Stimulated activated naive CD4-positive, alpha-beta T cell treated with Interleukin-2 at 50 U/mL for 16 hours (primary cell): ENCODE measurements at regions not wholly inside any gene's neighbourhood (a gene's known extent, or its start where the extent isn't known, plus 50 kb on each side); places are given as distances from the start of the nearest gene placed in this dataset.
"Not testable (repeated sequence)": the region's sequence is repeated elsewhere in the genome, so short reads cannot be mapped to it uniquely, and the experiment has no call there.

Experiments used
- DNase-seq: peaks from one replicate; lab custom pipeline; 2025; lab: John Stamatoyannopoulos, UW

DNA sequence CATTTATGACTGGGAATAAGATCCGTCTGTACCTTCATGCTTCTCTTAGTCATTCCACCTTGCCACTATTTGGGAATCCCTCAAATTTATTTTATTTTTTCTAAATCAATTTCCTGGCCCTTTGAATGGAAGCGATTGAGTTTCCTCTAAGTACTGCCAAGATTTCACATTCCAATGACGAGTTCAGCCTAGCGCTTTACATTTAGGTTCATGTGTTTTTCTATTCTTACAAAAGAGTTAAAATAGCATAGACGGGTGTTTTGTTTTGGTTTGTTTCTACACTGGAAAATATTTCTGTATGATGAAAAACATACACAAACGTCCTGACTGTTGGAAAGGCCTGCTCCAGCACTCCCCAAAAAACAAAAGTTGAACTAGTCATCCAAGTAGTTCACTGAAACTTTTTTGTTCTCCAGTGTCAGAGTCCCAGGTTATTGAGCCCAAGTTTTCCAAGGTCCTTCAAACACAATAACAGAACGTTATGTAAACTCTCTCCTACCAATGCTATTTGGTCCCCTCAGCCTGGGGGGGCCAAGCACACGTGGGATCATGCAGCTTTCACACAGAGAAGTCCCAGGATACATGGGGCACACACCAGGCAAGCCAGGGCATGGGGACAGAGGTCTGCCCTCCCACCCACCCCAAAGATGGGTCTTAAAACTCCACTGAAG is 74.8 kb upstream of the FOXN3 start:
- no peak for DNase-seq

DNA sequence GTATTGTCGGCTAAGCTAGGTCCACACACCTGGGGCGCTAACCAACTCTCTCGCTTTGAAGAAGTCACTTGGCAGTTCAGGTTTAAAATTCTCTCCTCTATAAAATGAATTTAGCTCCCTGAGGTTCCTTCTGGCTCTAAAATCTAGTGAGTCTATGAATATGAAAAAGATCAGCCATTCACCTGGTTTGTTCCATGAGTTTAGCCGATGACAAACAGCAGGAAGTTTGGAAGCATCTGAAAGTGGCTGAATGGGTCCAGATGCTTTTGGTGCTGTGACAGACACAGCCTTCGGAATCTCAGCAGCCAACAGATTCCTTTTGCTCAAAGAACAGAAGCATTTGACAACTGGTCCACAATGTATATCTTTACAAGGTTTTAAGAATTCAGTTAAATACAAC is 73.4 kb upstream of the FOXN3 start:
- DNase-seq = no peak

DNA sequence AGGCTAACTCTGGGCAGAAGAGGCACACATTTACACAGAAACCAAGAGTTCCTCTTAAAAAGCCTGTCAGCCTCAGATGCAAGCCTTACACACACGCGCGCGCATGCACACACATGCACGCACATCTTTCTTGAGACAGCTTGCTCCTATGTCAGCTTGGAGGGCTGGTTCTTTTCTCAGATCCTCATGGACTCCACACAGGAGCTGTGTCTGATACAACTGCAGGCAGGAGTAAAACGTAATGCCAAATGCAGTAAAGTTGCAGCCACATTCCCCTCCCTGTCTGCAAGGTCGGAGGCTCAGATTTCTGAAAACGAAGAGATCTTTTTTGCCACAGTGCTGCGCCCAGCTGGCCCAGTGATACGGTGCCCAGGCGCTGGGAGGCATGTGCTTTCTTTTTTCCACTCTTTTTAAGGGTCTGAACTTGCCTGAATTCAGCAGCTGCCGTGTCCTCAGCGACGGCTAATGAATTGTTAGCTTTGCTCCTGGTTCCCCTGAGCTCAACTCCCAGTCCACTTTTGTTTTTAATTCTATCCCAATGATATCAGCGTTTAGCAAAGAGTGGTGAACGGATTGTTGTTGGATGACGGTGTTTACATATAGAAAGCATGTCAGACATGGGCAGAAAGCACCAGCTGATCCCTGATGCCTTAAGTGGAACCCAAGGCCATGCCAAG is 72.9 kb upstream of the FOXN3 start:
- no peak for DNase-seq

DNA sequence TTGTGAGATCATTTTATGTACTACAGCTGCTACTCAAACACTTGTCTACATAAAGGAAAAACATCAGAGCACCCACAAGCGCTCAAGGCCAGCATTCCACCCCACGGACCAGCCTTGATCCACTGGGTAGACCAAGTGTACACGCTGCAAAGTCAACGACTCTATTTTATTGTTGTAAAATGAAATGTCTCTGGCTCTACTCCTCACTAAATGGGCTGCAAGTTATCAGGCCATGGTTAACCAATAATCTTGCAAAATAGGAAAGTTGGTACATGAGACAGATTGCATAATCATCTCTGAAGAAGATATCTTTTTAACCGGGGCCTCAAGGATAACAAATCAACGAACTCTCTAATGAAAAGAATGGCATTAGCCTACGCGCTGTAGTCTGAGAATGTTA is 69.9 kb upstream of the FOXN3 start:
- no peak for DNase-seq

DNA sequence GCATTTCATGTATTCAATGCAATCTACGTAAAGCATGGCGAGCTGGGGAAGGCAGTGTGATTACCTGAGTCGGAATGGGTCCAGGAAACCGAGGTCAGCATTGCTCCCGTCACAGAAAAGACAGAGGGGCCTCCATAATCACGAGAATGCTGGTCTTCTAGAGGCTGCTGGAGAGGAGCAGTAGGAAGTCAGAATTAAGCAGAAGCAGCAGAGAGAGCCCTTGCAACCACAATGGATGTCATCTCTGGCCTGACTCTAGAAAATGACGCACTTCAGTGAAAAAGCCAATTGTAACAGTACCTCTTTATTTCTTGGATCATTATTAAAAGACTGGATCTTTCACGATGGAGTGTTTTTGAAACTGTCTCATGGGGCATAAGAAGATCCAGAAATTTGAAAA is 69.5 kb upstream of the FOXN3 start:
- DNase-seq = no peak

DNA sequence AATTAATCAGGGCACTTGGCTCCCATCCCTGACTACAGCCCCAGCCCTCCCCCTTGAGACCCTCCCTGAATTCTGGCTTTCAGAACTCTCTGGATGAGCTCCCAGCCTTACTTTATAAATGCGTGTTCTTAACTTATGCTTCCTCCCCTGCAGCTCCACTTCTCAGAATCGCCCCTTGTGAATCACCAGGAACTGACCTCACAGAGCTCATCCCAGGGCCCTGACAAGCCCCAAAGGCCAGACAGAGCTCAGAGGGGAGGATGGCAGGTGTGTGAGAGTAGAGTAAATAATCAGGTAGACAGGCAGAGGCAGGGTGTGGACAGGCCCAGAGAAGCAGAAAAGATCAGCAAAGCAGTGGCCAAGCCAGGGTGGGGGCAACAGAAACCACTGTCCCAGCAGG is 68.2 kb upstream of the FOXN3 start:
- no peak for DNase-seq

DNA sequence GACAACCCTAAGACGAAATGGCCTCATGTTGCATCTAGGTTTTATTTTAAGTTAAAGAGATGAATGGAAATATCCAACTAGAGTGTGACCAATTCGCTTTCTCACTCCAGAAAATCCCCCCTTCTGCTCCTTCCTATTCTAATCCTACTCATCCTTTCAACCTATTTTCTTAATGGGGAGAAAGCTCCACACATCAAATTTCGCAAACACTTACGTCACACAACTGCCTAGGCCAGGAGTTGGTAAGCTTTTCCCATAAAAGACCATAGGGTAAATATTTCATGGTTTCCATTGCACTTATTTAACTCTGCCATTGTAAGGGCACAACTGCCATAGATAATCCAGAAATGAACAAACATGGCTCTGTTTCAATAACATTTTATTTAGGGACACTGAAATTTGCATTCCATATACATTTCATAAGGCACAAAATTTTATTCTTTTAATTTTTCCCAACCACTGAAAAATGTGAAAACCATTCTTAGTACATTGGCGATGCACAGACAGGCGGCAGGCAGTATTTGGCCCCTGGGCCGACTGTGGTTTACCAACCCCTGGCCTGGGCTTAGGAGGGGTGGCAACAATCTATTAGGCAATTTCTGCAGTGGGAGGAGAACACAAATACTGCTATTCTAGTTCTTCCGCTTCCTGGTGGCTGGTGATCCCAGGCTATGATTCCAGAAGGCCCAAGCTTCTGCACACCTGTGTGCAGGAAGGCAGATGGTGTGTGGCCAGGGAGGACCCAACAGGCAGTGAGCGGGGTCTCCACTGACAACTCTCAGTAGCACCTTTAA is 67.2 kb upstream of the FOXN3 start:
- no peak for DNase-seq

DNA sequence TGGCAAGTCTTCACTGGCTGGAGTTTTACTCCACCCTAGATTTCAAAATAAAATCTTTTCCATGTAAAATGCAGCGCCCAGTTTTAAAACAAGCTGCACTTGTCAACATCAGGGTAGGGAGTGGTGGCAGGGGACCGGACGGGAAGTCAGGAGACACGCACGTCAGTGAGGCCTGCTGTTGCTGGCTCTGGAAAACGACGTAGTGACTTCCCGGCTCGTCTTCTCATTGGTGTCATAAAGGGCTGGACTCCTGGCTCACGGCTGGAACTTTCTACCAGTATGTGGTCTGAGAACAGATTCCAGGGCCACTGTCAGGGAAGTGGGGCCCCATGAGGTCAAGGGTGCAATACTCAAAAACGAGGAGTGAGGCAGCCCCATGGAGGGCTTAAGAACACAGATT is 64.2 kb upstream of the FOXN3 start:
- DNase-seq = no peak

DNA sequence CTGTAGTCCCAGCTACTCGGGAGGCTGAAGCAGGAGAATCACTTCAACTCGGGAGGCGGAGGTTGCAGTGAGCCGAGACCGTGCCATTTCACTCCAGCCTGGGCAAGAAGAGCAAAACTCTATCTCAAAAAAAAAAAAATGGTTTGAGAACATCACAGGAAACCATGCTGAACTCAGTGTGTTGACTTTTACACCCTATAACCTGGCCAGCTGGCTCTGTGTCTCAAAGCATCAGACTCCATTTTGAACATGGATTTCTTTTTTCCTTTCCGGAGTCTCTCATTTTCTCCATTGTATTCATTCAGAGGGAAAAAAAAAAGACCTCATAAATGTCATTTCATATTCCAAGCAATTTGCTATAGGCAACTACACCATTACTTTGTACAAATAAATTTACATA is 63.2 kb upstream of the FOXN3 start:
- no peak for DNase-seq

DNA sequence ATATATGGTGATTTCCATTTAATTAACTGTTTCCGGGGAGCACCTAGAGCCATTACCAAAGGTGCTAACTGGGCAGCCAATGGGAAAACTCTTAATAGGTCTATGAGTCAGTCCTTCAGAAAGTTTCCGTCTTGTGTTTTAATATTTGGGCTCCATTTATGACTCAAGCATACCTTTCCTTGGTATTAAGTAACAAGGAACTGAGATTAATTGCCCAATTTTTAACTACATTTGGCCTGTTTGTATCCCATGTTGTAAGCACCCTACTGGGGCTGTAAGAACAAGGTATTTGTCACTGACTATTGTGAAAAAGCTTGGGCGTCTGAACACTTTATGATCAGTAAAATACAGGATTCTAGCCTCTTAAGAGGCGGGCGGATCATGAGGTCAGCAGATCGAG is 62.8 kb upstream of the FOXN3 start:
- DNase-seq = no peak

DNA sequence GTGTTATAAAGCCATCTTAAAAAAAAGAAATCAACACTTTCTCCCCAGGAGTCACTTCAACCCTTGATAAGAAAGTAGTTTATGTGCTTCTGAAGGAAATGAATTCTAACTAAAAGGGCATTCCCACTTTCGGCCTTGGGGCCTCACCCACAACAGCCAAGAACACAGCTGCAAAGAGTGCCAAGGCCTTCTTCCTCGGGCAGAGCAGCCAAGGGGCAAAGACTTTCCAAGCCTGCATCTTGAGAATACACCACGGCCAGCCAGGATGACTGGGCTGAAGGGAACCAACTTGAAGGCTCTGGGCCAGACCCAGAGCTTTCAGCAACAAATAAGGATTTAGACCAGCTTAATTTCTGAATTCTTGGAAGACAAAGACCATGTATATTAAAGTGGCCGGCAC is 60.4 kb upstream of the FOXN3 start:
- no peak for DNase-seq

DNA sequence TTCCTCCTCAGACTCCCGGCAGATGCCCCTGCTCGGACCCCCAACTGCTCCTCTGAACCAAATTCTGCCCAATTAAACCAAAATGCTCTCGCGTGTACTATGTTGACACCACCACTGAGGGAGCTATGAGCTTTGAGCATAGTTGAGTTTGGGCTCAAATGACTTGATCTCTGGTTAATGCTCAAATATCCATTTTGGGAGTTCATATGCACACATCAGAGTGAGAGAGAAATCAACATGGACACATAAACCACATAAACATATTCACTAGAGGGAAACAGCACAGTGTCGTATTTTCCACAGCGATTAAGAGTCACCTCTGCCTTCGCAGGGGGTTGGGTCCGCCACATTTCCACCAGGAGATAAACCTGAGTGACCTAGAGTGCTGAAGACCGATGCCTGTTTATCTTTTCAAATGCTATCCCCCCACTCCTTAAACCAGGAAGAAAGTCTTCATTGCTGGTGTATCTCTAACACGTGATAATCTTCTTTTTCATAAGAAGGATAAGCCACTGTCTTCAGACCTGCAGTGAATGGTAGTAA is 59.4 kb upstream of the FOXN3 start:
- no peak for DNase-seq

DNA sequence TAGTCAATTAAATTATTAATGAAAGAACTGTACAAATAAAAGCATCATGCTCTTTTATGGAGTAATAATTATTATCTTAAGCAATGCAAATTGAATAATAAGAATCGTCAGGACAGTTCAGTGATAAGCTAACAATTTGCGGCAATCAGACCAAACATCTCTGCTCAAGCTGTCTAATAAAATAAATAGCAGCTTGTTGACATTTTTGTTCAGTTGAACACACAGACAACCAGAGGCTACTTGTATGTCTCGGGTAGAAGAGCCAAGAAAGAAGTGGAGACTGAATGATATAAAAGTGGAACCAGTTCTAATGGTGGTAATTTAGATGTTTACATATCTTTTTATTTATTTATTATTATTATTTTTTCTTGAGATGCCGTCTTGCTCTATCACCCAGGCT is 57.4 kb upstream of the FOXN3 start:
- DNase-seq = no peak

DNA sequence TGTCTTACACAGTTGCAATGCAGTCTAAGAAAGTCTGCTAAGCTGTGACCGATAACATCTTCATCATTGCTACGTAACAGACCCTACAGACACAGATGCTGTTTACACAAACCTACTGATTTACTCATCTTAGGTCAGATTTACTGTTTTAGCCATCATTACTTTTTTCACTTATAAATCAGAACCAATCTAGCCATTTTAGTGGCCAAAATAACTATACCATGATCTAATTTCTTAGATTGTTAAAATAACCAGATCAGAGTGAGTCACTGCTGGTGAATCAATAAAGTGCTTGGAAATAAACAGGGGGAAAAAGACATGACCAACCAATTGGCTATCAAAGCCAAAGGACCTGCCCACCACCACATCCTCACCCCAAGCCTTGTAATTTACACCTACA is 57.0 kb upstream of the FOXN3 start:
- no peak for DNase-seq

DNA sequence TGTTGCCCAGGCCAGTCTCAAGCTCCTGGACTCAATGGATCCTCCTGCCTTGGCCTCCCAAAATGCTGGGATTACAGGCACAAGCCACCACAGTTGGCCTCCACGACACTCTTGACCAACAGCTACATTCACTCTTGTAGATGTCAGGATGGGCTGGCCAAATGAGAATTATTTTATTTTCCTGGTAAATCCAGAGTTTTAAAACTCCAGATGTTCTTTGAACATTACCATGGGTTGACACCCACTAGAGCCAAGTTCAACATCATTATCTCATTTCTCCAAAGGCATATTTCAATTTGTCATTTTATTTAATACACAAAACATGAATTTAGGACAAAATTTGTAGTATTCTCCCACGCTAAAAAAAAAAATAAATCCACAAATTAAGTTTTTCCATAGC is 56.5 kb upstream of the FOXN3 start:
- DNase-seq = no peak

DNA sequence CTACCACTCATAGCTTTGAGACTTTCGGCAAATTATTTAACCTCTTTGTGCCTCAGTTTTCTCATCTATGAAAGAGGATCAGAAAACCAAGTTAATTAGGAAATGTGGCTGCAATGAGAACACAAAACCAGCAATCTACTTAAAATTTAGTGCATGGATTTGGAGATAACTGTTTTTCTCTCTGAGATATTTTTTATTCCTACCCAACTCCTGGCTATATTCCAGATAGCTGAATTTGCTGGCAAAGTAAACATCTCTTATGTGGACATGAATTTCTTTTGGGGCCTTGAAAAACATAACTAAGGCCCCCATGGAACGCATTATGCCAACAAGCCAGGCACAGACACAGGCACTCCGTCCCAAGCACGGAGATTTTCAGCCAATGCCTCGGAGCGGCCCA is 53.4 kb upstream of the FOXN3 start:
- no peak for DNase-seq

DNA sequence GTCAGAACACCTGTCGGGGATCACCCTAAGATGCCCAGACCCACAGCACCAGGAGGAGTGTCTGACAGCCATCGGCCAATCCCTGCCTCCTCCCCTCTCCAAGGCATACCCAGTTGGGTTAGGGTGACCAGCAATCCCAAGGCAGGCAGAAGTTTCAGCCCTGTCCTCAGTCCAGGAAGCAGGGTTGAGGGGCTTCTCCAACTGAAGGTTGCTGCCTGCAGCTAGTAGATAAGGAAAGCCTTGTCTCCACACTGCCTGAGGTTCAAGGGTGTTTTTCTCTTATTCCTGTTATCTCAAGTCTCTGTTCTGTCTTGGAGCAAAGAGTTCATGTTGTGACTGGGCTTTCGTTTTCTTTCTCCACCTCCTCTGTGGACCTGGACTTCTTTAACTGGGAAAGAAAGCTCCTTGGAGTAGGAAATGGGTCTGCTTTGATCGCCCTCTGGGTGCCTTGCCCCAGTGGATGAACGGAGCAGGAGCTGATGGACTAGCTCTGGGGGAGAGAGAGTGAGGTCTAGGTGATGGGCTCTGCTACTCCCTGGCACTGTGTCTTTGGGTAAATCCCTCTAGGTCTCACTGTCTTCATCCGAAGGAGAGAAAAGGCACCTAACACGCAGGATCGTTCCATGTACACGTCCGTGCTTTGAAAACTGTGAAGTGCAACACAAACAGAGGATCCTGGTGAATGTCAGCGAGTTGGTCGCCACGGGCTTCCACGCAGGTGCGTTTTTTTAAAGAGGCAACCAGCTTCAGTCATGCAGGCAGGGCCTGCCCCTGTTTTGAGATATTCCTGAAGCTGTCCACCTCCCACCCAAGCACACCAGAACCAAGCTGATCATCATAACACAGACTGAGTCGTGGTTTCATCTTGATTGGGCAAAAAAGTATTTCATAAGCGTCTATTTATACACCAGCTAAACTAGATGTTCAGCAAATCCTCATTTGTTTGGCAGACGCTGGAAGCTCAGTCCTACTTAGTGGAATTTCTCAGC is 52.5 kb upstream of the FOXN3 start:
- no peak for DNase-seq

DNA sequence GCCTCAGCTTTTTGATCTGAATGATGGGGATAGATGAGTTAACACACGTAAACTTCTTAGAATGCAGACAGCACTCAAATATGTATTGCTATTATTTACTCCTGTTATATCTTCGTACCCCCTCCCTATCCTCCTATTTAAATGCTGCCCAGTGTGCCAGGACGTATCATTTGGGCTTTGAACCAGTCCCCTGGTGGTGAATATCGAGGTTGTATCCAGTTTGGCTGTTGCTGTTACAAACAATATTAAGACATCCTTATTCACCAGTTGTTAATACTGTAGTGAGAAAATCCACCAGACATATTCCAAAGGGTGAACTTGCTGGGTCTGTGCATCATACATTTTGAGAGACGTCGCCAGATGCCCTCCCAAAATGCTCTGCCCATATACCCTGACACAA is 51.5 kb upstream of the FOXN3 start:
- DNase-seq = no peak

DNA sequence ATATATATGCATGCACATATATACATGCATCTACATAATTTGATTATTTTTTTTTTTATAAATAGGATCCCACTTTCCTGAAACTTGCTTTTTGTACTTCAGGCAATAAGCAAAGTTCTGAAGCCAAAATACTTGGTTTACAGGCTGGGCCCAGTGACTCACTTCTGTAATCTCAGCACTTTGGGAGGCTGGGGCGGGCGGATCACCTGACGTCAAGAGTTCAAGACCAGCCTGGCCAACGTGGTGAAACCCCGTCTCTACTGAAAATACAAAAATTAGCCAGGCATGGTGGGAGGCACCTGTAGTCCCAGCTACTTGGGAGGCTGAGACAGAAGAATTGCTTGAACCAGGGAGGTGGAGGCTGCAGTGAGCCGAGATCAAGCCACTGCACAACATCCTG is 51.0 kb upstream of the FOXN3 start:
- DNase-seq = not testable (repeated sequence)

DNA sequence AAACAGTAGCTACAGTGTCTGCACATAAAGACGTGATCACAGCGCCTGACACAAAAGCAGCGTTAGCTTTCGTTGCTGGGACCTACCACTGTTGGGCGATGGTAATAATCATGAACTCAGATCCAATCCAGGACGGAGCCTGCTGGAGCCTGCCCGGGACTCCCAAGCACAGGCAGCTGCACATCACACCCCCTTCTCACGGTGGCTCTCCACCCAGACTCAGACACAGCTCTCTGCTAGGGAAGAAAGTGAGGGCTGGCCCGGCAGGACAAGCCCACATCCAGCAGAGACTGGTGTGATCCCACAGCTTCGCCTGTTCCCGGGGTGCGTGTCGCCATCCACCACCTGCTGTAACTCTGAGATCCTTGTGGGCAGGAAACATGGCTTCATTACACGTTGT is 49.9 kb upstream of the FOXN3 start:
- no peak for DNase-seq
